Lower leg skin (tissue), 3 donors: ENCODE measurements at regions not wholly inside any gene's neighbourhood (a gene's known extent, or its start where the extent isn't known, plus 50 kb on each side); places are given as distances from the start of the nearest gene placed in this dataset.

Experiments
- CTCF ChIP-seq, 3 donors: fragments of 450-650 bp; IDR thresholded peaks; one replicate each; pipeline ENCODE4 v1.5.1; 2016; ENCODE audit warnings: antibody characterized with exemption in 3 of 3, mild to moderate bottlenecking in 3 of 3, moderate library complexity in 2 of 3
- POLR2A ChIP-seq, 2 donors: fragments of 450-650 bp; IDR thresholded peaks; one replicate each; pipeline ENCODE4 v1.6.1; 2016 to 2017; ENCODE audit warnings: antibody characterized with exemption in 2 of 2, mild to moderate bottlenecking in 1 of 2, moderate library complexity in 1 of 2

GRCh38 chrX:137362583-137362982, 203.3 kb upstream of the ZIC3 start:
- no peak for TF ChIP-seq CTCF (IDR thresholded peaks at IDR 0.05)
- no peak for TF ChIP-seq POLR2A (IDR thresholded peaks at IDR 0.05)
